ENCODE measurements at regions not wholly inside any gene's neighbourhood (a gene's known extent, or its start where the extent isn't known, plus 50 kb on each side); places are given as distances from the start of the nearest gene placed in this dataset.
A peak's percentile ranks its signal among the peaks of the same experiment; 100 is the strongest.

DNA sequence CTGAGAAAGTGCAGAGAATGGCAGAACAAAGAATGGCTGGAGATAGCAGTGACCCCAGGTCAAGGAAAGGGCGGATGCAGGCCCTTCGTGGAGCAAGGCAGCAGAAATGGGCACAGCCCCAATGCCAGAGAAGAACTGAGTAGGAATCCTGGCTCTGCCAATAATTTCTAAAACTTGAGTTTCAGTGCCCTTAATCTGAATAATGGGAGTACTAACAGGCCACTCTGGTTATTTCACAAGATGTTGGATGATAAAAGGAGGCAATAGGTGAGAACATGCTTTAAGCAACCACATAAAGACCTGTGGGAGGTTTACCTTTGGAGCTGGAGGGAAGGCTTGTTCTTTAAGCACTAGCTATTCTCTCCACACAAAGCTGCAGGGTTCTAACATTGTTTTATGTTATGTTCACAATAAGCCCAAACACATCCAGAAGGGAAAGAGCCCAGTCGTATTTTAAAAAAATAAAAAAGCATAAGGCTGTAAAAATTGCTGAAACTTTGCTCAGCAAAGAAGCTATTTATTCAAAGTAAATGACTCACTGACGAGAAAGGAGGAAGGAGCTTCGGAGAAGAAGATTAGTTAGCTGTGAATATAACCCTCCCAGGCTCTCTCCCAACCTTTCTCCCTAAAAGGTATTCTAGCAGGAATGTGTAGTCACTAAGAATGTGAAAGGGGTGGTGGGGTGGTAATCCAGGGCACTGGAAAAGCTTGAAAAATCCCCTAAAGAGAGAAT is 470.2 kb downstream of the TXNL1 start:
- Histone ChIP-seq H3K4me1 (no peaks in the 10 kb centered on the region), H3K27me3 (ENCODE audit: insufficient read depth in 3 of 3, low read length in 2 of 3) (no peaks in the 10 kb centered on the region), H3K4me3 (no peak overlapping the region), H3K36me3 (ENCODE audit: insufficient read depth in 1 of 2, low read depth in 1 of 2) (no peaks in the 10 kb centered on the region), H3K9me3 (no peaks in the 10 kb centered on the region), H3K27ac (no peak overlapping the region)
- 42 to 62% (median 43%) methylated on average over 5 of the region's 5 CpGs for WGBS, 3 donors
- no peak for TF ChIP-seq CTCF (IDR thresholded peaks at IDR 0.05)
- peak in 1 of 2 donors; percentile 24 for DNase-seq
- intact Hi-C loops (cut with DNase I), result no loop called here
- ATAC-seq, result no peak

- H3K9me3 ChIP-seq, result no peaks in the 10 kb centered on the region
- H3K4me3 ChIP-seq, result no peak overlapping the region
- intact Hi-C loops (cut with DNase I), result no loop called here
- H3K36me3 ChIP-seq (ENCODE audit: insufficient read depth in 1 of 2, low read depth in 1 of 2), result no peaks in the 10 kb centered on the region
- WGBS, 3 donors, result 49 to 80% (median 62%) methylated on average over 4 of the region's 4 CpGs
- H3K27ac ChIP-seq, result no peak overlapping the region
- TF ChIP-seq CTCF (IDR thresholded peaks at IDR 0.05), result no peak
- H3K27me3 ChIP-seq (ENCODE audit: insufficient read depth in 3 of 3, low read length in 2 of 3), result no peaks in the 10 kb centered on the region
- DNase-seq (no peak), ATAC-seq (no peak)
- no peaks in the 10 kb centered on the region for H3K4me1 ChIP-seq
These were observed 471.0 kb downstream of the TXNL1 start for GRCh38 chr18:56167366-56167765.

DNA sequence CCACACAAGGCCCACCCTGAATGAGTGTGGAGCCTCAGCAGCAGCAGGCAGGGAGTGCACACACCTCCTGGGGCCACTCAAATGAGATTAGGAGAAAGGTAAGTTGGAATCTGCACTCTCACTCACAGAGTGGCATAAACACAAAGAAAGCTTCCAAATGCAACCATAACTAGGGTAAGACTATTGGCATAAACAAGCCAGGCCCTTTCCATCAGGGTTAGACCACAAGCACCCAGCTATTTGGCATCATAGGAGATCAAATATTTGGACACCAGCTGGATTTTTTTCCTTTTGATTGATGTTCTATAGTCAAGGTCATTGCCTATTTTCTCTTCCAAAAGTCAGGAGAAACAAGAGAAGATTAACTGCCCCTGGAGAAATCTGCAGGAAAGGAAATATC is 471.5 kb downstream of the TXNL1 start:
- H3K27ac ChIP-seq, result no peak overlapping the region
- intact Hi-C loops (cut with DNase I), result no loop called here

DNA sequence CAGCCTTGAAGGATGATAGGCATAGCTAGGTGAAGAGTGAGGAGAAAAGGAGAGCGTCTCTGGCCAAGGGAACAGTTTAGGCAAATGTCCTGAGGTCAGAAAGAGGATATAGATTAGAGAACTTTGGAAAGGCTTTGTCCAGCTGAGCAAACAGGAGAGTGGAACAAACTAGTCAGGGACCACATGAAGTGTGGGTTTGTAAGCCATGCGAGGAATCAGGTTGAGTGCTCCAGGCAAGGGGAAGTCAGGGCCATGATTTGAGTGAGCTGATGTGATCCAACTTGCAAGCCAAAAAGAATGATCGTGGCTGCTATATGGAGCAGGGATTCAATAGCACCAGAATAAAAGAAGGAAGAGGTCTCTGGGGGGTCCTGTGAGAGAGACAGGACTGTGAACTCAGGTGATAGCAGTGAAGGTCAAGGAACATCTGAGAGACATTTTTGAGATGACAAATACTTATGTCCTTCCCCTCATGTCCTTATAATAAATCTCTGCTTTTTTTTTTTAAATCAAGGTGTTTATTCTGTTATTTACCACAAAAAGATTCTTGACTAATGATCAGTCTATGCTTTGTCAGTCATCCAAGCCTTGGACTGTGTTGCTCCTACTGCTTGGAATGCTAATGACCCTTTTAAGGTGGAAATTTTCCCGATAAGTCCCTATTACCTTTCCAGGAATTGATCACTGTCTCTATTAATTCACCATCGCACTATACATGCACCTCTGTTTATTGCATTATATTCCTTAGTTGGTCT is 472.6 kb downstream of the TXNL1 start:
- Histone ChIP-seq H3K4me3 (no peak overlapping the region), H3K36me3 (ENCODE audit: insufficient read depth in 1 of 2, low read depth in 1 of 2) (no peaks in the 10 kb centered on the region), H3K27ac (no peak overlapping the region), H3K9me3 (no peaks in the 10 kb centered on the region), H3K27me3 (ENCODE audit: insufficient read depth in 3 of 3, low read length in 2 of 3) (no peaks in the 10 kb centered on the region), H3K4me1 (no peaks in the 10 kb centered on the region)
- TF ChIP-seq CTCF (IDR thresholded peaks at IDR 0.05), result no peak
- DNase-seq (no peak), ATAC-seq (no peak)
- WGBS, 3 donors, result 94 to 97% (median 96%) methylated on average over 5 of the region's 5 CpGs
- intact Hi-C loops (cut with DNase I), result no loop called here

More for the DNA sequence above, 471.5 kb downstream of the TXNL1 start:
- Histone ChIP-seq H3K27me3 (ENCODE audit: insufficient read depth in 3 of 3, low read length in 2 of 3) (no peaks in the 10 kb centered on the region), H3K36me3 (ENCODE audit: insufficient read depth in 1 of 2, low read depth in 1 of 2) (no peaks in the 10 kb centered on the region), H3K9me3 (no peaks in the 10 kb centered on the region), H3K4me1 (no peaks in the 10 kb centered on the region), H3K4me3 (no peak overlapping the region)
- DNase-seq (no peak), ATAC-seq (no peak)
- TF ChIP-seq CTCF (IDR thresholded peaks at IDR 0.05), result no peak

Data from psoas muscle (tissue), 7 donors.